ENCODE measurements at regions not wholly inside any gene's neighbourhood (a gene's known extent, or its start where the extent isn't known, plus 50 kb on each side); places are given as distances from the start of the nearest gene placed in this dataset.
"Not testable (repeated sequence)": the region's sequence is repeated elsewhere in the genome, so short reads cannot be mapped to it uniquely, and the experiment has no call there.

DNA sequence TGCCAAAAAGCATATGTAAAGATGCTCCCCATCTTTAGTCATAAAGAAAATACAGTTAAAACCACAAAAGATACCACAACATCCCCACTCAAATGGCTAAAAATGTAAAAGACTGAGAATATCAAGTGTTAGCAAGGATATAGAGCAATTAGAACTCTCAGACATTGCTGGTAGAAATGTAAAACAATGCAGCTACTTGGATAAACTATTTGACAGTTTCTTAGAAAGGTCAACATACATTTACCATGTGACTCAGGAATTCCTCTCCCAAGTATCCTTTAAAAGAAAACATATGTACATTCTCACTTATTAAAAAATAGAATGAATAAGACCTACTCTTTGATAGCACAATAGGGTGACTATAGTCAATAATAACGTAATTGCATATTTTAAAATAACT is 173.7 kb downstream of the HNRNPD start:
- in situ Hi-C loops (cut with HindIII; ENCODE audit: low sequenced_read_pairs): loop anchor here (5.0 to 10.0 kb wide), 2 partner anchors 358 to 795 kb away; no protein-coding TSS in a partner anchor

DNA sequence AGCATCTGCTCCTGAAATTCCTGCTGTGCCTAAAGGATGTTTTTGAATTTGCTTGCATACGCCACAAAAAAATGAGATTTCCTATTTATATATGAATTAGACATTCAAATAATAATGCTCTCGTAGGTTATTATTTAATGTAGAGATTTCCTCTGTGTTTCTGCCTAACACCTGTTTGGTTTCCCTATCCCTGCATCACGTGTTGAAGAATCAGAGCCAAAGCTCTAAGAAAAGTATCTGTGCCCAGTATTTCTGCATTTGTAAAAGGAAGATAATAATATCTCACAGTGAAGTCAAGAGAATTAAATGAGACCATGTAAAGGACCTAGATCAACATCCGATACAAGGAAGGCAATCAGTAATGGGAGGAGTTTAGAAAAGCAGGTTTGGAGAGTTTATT is 179.5 kb downstream of the HNRNPD start:
- in situ Hi-C loops (cut with HindIII; ENCODE audit: low sequenced_read_pairs): no loop called here

DNA sequence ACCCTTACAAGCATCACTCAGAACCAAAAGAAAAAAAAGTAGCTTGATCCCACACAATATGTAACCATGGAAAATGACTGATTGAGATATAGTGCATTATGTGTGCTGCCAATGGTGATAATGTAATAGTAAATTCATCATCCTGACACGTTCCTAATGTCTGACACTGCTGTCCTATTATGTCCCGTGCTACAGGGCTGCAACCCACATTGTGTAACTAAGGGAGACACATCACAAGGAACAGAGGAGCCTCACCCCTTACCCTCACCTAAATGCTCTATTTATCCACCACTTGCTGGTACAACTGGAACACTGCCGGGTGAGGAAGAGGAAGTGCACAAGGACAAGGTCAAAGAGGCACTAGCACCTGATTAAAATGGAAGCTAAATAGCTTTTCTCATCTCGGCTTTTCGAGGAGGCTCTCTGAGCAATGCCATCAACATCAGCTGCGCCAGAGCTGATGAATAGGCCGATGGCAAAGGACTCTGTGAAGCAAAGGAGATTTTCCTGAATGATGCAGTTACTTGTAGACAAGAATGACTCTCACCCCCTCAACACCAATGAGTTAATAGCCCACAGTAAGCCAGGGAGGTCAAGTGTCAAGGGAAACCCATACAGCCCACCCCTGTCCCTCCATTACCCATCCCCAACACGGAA is 181.6 kb downstream of the HNRNPD start:
- in situ Hi-C loops (cut with HindIII; ENCODE audit: low sequenced_read_pairs): no loop called here

DNA sequence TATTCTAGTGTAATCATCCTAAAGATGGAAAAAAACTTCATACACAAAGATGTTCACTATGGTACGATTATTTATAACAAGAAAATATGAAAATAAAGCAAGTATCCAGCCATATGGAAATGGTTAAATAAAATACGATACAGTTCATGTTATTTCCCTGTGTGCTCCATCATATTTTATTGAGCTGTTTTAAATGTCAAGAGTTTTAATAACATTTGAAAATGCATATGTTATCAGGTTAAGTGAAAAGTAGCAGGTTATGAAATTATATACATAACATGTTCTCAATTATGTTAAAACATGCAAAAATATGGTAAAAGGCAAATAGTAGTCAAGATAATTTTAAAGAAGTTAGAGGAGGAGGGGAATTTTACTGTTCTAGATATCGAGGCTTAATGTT is 192.0 kb downstream of the HNRNPD start:
- in situ Hi-C loops (cut with HindIII; ENCODE audit: low sequenced_read_pairs): no loop called here

DNA sequence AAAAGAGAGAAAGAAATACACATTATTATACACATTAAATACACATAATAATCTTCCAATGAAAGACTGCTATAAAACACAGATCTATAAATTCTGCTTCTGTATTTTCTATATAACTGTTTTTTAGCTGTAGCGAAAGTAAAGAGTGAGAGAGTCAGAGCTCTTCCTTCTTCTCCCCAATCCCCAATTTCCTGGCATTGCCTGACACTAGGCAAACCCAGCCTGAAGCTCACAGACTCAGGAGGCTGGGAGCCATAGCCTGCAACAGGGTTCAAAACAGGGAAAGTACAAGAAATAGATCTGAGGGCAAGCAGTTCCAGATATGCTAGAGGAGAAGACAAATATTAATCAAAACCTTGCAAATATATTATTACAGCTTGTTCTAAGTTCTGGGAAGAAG is 201.6 kb downstream of the HNRNPD start:
- in situ Hi-C loops (cut with HindIII; ENCODE audit: low sequenced_read_pairs): no loop called here

DNA sequence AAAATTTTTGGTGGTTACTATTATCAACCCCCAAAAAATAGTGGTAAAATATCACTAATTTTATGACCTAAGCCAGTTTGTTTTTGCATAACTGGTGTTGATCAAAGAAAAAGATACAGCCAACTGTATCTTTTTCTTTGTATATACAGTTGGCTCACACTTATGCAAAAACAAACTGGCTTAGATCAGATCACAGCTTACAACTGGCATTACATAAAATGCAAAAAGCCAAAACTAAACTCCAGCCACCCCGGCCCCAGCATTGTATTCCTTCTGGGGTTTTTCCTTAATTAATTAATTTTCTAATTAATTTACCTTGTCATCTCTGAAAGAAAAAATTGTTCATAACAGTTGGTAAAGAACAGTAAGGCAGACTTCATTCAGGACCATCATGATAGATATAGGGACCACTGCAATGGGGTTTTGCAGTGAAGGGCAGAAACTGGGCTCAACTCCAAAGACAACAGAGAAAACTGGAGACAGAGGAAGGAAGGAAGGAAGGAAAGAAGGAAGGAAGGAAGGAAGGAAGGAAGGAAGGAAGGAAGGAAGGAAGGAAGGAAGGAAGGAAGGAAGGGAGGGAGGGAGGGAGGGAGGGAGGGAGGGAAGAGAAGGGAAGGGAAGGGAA is 202.1 kb downstream of the HNRNPD start:
- in situ Hi-C loops (cut with HindIII; ENCODE audit: low sequenced_read_pairs): no loop called here

DNA sequence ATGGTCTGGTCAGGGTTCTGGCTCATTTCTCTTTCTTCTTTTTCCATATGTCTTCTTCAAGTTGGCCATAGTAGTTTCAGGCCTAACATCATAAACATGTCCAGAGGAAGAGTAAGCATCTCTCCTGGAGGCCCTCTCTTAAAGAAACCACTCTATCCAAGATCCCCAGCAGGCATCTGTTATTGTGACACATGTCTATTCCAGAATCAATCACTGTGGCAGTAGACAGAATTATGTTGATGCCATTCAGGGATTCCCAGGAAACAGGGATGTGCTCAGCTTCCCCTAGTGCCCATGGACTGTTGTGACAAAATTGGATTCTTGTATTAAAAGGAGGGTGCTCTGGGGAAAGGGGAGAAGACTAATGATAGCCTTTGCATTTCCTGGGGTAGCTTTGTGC is 224.0 kb downstream of the HNRNPD start:
- in situ Hi-C loops (cut with HindIII; ENCODE audit: low sequenced_read_pairs): no loop called here

DNA sequence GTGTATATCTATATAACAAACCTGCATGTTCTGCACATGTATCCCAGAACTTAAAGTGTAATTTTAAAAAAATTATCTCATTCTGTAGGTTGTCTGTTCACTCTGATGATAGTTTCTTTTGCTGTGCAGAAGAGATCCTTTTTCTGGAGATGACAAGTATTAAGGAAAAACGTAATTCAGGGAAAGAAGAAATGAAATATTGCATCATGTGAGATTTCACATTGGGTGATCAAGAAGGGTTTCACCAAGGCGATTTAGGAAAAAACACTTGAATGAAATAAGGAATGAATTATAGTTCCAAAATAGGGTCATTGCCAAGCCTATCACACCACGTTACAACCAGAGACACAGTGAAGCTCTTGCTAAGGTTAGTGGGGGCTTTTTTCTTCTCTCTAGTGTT is 227.9 kb downstream of the HNRNPD start:
- in situ Hi-C loops (cut with HindIII; ENCODE audit: low sequenced_read_pairs): no loop called here

DNA sequence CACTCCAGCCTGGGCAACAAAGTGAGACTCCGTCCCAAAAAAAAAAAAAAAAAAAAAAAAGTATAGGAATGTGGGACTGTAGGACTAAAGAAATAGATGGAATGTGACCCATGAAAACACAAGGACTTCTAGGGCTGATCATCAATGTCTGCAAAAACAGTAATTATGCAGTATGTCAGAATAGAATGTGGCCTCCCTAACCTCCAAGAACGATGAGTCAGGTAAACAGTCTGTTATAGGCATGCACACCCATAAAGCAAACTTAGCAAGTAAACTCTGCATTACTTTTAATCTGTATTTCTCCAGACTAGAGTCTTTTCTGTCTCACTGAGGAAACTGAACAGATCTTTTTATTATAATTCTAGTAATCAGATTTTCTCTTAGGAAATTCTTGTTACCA is 233.4 kb downstream of the HNRNPD start:
- in situ Hi-C loops (cut with HindIII; ENCODE audit: low sequenced_read_pairs): no loop called here

DNA sequence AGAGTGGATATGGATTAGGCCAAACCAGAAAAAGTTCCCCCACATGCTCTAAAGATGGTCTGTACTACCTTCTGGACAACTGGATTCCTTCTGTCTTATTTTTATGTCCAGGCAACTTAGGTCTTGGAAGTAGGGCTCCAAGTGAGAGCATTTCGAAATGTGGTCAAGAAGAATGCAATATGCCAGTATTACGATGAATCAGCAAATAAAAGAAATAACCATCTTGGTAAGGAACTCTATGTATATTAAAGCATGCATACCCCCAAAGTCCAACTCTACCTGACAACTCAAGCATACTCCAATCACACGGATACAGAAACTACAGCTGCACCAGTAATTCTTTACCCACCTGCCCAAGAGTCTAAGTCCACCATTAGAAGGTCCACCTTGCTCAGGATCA is 234.5 kb downstream of the HNRNPD start:
- in situ Hi-C loops (cut with HindIII; ENCODE audit: low sequenced_read_pairs): no loop called here

DNA sequence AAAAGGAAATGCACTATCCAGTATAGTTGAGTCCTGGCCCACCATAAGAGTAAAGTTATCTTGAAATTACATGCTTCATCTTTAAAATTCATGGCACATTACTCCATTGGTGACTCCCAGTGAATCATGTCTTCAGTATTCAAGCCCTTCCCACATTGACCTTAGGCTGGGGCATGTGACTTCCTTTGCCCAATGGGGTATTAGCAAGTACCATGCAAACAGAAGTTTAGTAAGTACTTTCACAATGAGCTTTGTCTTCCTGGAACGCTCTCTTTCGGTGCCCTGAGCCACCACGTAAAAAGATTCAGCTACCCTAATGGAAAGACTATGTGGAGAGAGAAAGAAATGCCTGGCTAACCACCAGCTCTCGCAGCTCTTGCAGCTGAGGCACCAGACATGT is 235.4 kb downstream of the HNRNPD start:
- in situ Hi-C loops (cut with HindIII; ENCODE audit: low sequenced_read_pairs): no loop called here

DNA sequence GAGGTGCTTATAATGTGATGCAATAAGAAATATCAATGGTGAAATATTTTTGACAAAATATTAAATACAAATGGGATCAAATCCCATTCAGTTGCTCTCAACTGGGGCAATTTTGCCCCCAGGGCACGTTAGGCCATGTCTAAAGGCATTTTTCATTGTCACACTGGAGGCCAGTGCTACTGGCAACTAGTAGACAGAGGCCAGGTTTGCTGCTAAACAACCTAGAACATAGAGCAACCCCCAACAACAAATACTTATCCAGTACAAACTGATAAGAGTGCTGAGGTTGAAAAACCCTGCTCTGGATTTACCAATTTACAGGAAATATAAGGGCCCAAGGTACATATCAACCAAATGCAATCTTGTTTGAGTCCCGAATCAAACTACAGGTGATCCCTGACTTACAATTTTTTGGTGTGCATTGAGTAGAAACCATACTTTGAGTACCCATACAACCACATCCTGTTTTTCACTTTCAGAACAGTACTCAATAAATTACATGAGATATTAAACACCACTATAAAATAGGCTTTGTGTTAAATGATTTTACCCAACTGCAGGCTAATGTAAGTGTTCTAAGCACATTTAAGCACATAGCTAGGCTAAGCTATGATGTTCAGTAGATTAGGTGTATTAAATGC is 237.5 kb downstream of the HNRNPD start:
- in situ Hi-C loops (cut with HindIII; ENCODE audit: low sequenced_read_pairs): no loop called here

DNA sequence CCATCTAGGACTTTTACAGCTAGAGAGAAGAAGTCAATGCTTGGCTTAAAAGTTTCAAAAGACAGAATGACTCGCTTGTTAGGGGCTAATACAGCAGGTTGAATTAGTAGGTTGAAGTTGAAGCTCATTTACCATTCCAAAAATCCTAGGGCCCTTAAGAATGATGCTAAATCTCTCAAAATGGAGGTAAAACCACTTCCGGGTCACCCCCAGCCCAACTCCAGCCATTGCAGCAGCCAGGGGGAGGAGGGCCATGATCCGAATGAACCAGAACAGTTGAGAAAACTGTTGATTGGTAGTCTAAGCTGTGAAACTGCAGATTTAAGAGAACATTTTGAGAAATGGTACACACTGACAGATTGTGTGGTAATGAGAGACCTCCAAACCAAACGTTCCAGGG is 245.4 kb downstream of the HNRNPD start:
- in situ Hi-C loops (cut with HindIII; ENCODE audit: low sequenced_read_pairs): no loop called here

DNA sequence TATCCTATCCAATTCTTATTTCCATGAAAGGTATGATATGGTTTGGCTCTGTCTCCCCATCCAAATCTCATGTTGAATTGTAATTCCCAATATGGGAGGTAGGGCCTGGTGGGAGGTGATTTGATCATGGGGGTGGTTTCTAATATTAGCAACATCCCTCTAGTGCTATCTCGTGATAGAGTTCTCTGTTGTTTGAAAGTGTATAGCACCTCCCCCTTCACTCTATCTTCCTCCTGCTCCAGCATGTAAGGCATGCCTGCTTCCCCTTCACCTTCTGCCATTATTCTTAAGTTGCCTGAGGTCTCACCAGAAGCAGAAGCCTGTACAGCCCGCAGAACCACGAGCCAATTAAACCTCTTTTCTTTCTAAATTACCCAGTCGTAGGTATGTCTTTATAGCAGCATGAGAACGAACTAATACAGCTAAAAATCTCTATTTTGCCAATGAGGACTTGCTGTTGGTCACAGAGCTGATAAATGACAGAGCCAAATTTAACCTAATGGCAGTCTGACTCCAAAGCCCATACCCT is 247.2 kb downstream of the HNRNPD start:
- in situ Hi-C loops (cut with HindIII; ENCODE audit: low sequenced_read_pairs): no loop called here

DNA sequence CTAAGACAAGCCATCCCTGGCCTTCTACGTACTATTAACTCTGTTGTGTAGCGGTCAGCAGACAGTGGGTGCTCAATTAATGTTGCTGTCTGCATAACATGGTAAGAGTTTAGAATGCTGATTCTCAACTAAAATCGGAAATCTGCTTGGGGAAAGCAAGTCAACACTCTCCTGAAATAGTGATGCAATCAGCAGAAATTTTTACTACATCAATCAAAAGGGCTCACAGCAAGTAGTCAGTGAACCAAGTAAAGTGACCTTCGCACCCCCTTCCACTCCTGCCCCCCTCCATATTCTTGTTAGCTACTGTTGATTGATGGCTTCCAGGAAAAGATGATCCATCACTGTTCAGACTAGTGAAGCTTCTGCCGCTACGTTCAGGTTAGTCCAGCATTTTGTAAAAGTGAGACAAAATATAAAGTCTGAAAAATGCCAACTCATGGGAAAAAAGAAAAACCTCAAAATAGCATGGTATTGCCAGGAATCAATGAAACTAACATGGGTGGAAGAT is 247.9 kb downstream of the HNRNPD start:
- in situ Hi-C loops (cut with HindIII; ENCODE audit: low sequenced_read_pairs): no loop called here

DNA sequence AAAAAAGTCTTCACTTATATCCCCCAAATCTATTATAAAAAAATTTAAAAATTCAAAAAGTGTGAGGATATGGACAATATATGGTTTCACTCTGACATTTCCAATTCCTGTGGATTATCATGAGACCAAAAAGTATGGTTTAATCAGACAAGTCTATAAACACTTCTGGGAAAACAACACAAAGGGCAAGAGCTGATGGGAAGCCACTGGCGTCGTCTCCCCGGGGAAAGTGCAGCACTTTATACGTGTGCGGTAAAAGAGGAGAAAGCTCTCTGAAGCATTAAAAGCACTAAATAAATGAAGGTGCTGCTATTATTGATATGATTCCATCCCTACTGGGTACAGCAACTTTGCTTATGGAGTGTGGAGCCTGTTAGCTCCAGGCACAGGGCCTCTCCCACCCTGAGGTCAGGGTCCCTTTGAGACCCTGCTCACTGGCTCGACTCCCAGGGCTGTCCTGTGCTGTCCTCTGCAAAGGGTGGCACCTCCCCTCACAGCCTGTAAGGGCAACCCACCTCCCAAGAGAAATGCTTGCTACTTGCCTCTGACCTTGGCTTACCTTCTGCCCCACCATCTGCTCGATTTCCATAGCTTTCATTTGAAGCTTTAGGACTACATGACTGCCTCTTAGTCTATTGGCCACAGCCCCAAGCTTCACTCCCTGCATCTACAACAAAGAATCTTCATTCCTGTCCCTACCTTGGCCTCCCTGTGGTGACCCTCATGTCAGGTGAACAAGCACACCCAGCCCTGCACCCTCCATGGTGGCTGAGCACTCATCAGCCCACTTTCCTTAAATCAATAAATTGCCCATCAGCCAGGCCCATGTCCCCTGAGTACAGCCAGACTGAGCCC is 248.6 kb downstream of the HNRNPD start:
- in situ Hi-C loops (cut with HindIII; ENCODE audit: low sequenced_read_pairs): no loop called here

DNA sequence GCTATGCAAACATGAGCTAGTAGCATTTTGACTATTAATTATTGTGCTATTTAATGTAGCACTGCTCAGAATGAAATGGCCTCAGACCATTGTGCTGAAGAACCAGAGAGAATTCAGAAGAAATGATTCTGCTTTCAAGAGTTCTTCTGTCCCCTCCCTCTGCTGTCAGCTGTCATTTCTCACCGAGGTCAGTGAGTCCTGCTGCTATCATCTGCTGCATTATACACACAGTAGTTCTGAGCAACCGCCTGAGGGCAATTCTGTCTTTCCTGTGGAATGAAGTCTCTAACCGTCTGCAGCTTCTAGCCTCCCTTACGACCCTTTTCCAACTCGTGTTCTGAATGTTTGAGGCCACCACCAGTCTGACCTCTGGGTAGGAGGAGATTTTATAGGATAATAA is 249.4 kb downstream of the HNRNPD start:
- in situ Hi-C loops (cut with HindIII; ENCODE audit: low sequenced_read_pairs): no loop called here

DNA sequence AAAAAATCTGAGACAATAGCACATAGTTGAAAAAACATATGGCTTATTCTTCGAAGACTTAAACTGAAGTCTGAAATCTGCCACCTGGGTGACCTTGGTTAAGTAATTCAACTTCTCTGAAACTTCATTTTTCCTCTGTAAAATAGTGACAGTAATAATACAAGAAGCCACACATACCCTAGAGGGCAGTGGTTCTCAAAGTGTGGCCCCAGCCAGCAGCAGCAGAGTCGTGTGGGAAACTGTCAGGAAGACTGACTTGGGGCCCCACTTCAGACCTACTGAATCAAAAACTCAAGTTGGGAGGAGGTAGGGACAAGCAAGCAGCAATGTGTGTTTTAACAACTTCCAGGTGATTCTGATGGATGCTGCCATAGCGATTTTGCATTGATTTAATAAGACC is 249.9 kb downstream of the HNRNPD start:
- in situ Hi-C loops (cut with HindIII; ENCODE audit: low sequenced_read_pairs): no loop called here

DNA sequence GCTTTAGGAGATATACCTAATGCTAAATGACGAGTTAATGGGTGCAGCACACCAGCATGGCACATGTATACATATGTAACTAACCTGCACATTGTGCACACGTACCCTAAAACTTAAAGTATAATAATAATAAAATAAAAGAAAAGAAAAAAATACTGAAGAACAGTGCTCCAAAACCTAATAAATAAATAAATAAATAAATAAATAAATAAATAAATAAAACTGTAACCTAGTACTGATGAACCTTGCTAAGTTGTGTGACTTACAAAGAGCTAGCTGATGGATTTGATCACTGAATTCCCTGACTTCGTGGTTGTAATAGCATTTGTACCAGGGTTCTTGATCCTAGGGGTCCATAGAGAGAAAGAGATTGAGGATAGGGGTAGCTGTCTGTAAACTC is 258.6 kb downstream of the HNRNPD start:
- in situ Hi-C loops (cut with HindIII; ENCODE audit: low sequenced_read_pairs): not testable (repeated sequence)

DNA sequence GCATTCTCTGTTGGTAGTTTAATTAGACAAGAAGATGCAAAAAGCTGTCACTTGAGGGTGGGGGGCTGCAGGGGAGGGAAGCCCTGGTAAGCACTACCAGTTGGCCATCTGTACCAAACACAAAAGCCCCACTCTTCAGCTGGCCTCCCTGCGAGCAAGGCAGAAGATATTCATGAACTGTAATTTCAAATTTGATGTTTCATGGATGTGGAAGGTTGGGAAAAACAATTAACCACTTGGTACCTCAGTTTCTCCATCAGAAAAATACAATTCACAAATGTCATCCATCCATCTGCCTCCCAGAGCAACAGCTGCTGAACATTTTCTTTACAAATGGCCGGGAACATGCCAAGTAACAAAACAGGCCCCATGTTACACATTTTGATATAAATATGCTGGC is 265.3 kb downstream of the HNRNPD start:
- in situ Hi-C loops (cut with HindIII; ENCODE audit: low sequenced_read_pairs): no loop called here

DNA sequence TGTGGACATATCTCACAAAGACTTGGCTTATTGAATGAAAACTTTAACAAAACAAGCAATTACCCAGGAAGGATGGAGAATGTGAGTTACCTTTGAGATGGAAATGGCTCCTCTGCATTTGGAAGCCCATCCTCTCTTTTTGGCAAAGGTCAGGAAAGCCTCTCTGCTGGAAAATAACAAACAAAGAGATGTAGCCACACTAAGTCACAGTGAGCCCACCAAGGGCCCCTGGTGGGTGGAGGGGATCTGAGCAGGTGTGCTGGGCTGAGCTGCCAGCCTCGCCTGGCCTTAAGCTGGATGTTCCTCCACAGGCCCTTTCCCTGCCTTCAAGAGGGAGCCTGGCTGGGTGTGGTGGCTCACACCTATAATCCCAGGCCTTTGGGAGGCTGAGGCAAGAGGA is 269.2 kb downstream of the HNRNPD start:
- in situ Hi-C loops (cut with HindIII; ENCODE audit: low sequenced_read_pairs): no loop called here

Data from DLD1 (cell line).